ENCODE measurements at regions not wholly inside any gene's neighbourhood (a gene's known extent, or its start where the extent isn't known, plus 50 kb on each side); places are given as distances from the start of the nearest gene placed in this dataset.

- TF ChIP-seq CTCF (IDR thresholded peaks at IDR 0.05; ENCODE audit: low read depth, low read length), result no peak
- peak; percentile 57 for DNase-seq (ENCODE audit: extremely low read depth, low read depth)
Measured at GRCh38 chr3:168977716-168978374, 685.7 kb downstream of the MECOM start.

- DNase-seq (ENCODE audit: extremely low read depth, low read depth), result no peak
- TF ChIP-seq CTCF (IDR thresholded peaks at IDR 0.05; ENCODE audit: low read depth, low read length), result no peak
Measured at GRCh38 chr3:168976969-168977368, 686.5 kb downstream of the MECOM start.

- no peak for TF ChIP-seq CTCF (IDR thresholded peaks at IDR 0.05; ENCODE audit: low read depth, low read length)
- no peak for DNase-seq (ENCODE audit: extremely low read depth, low read depth)
Measured at GRCh38 chr3:168975576-168975975, 687.9 kb downstream of the MECOM start.

GRCh38 chr3:168974617-168975403 lies 688.7 kb downstream of the MECOM start:
- TF ChIP-seq CTCF (IDR thresholded peaks at IDR 0.05; ENCODE audit: low read depth, low read length), result no peak
- no peak for DNase-seq (ENCODE audit: extremely low read depth, low read depth)

- DNase-seq (ENCODE audit: extremely low read depth, low read depth), result no peak
- no peak for TF ChIP-seq CTCF (IDR thresholded peaks at IDR 0.05; ENCODE audit: low read depth, low read length)
Measured at GRCh38 chr3:168973897-168974296, 689.6 kb downstream of the MECOM start.

GRCh38 chr3:168973206-168973605 lies 690.3 kb downstream of the MECOM start:
- no peak for TF ChIP-seq CTCF (IDR thresholded peaks at IDR 0.05; ENCODE audit: low read depth, low read length)
- DNase-seq (ENCODE audit: extremely low read depth, low read depth), result no peak

GRCh38 chr3:168968609-168969008 lies 694.9 kb downstream of the MECOM start:
- no peak for TF ChIP-seq CTCF (IDR thresholded peaks at IDR 0.05; ENCODE audit: low read depth, low read length)
- no peak for DNase-seq (ENCODE audit: extremely low read depth, low read depth)

All from AG09319 (cell line).